ENCODE measurements at regions not wholly inside any gene's neighbourhood (a gene's known extent, or its start where the extent isn't known, plus 50 kb on each side); places are given as distances from the start of the nearest gene placed in this dataset.

DNA sequence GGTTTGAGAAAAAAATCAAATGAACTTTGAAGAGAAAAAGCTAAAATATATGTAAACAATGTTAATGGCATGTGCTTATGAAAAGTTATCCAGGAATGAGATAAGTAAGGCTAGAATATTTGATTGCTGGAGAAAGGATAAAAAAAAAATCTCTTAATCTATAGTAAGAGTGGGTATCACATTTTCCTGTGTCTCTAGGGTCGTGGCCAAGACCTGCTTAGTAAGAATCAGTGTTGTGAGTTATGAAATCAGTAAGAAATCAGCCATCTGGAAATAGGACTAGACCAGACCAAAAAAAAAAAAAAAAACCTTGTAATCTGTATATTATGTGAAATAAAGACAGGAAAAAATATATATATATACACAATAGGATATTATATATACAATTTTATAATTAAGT lies 1153.9 kb downstream of the CDH11 start:
- H3K27me3 ChIP-seq: no peaks in the 10 kb centered on the region
- no peaks in the 10 kb centered on the region for H3K9me3 ChIP-seq
- no peaks in the 10 kb centered on the region for H3K4me1 ChIP-seq
- no peak overlapping the region for H3K27ac ChIP-seq
- no peaks in the 10 kb centered on the region for H3K36me3 ChIP-seq
- intact Hi-C loops (cut with DNase I; ENCODE audit: low total_unique reads): no loop called here
- 7 to 29% (median 19%) methylated on average over 1 of the region's 1 CpG for WGBS, 5 donors
- no peak for DNase-seq
- TF ChIP-seq, protein P1, sequence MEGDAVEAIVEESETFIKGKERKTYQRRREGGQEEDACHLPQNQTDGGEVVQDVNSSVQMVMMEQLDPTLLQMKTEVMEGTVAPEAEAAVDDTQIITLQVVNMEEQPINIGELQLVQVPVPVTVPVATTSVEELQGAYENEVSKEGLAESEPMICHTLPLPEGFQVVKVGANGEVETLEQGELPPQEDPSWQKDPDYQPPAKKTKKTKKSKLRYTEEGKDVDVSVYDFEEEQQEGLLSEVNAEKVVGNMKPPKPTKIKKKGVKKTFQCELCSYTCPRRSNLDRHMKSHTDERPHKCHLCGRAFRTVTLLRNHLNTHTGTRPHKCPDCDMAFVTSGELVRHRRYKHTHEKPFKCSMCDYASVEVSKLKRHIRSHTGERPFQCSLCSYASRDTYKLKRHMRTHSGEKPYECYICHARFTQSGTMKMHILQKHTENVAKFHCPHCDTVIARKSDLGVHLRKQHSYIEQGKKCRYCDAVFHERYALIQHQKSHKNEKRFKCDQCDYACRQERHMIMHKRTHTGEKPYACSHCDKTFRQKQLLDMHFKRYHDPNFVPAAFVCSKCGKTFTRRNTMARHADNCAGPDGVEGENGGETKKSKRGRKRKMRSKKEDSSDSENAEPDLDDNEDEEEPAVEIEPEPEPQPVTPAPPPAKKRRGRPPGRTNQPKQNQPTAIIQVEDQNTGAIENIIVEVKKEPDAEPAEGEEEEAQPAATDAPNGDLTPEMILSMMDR (IDR thresholded peaks at IDR 0.05): no peak
- no peak for TF ChIP-seq POLR2AphosphoS5 (IDR thresholded peaks at IDR 0.05)
- no peak for TF ChIP-seq EP300 (IDR thresholded peaks at IDR 0.05)
- no peak for TF ChIP-seq POLR2A (IDR thresholded peaks at IDR 0.05)
- no peak overlapping the region for H3K4me3 ChIP-seq

GRCh38 chr16:63960321-63960720 lies 1161.5 kb downstream of the CDH11 start:
- Histone ChIP-seq H3K4me3 (no peak overlapping the region), H3K27me3 (no peaks in the 10 kb centered on the region), H3K27ac (no peak overlapping the region), H3K4me1 (no peaks in the 10 kb centered on the region), H3K9me3 (no peaks in the 10 kb centered on the region), H3K36me3 (no peaks in the 10 kb centered on the region)
- intact Hi-C loops (cut with DNase I; ENCODE audit: low total_unique reads): no loop called here
- no peak for DNase-seq
- TF ChIP-seq POLR2AphosphoS5 (IDR thresholded peaks at IDR 0.05) (no peak), POLR2A (IDR thresholded peaks at IDR 0.05) (no peak), EP300 (IDR thresholded peaks at IDR 0.05) (no peak)
- TF ChIP-seq, protein P1 (IDR thresholded peaks at IDR 0.05): no peak

DNA sequence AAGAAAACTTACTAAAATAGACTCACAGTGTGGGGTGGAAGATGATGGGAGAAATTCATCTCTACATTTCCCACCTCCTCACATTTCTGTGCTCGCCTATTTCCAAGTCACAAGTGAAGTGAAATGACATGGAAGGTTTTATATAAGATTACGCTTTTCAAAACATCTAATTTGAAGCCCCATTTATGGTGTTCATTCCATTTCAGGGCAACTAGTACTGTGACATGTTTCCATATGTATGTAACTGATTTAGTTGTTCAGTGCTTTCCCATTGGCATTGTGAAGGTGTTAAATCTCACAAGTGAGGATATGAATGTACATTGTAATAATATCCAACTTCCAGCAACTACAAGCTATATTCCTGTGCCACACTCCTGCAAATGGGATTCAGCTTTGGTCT lies 1174.8 kb downstream of the CDH11 start:
- intact Hi-C loops (cut with DNase I; ENCODE audit: low total_unique reads): no loop called here
- H3K36me3 ChIP-seq: no peaks in the 10 kb centered on the region
- no peaks in the 10 kb centered on the region for H3K27me3 ChIP-seq
- H3K4me1 ChIP-seq: no peaks in the 10 kb centered on the region
- no peak overlapping the region for H3K27ac ChIP-seq
- H3K4me3 ChIP-seq: no peak overlapping the region
- 86 to 90% (median 87%) methylated on average over 2 of the region's 2 CpGs for WGBS, 5 donors
- no peaks in the 10 kb centered on the region for H3K9me3 ChIP-seq
- no peak for TF ChIP-seq POLR2AphosphoS5 (IDR thresholded peaks at IDR 0.05)
- no peak for TF ChIP-seq EP300 (IDR thresholded peaks at IDR 0.05)
- TF ChIP-seq, protein P1 (IDR thresholded peaks at IDR 0.05): no peak
- TF ChIP-seq POLR2A (IDR thresholded peaks at IDR 0.05): no peak
- DNase-seq: no peak

- intact Hi-C loops (cut with DNase I; ENCODE audit: low total_unique reads): no loop called here
- Histone ChIP-seq H3K27ac (no peak overlapping the region), H3K27me3 (no peaks in the 10 kb centered on the region), H3K36me3 (no peaks in the 10 kb centered on the region), H3K4me3 (no peak overlapping the region), H3K9me3 (no peaks in the 10 kb centered on the region), H3K4me1 (no peaks in the 10 kb centered on the region)
- TF ChIP-seq POLR2A (IDR thresholded peaks at IDR 0.05): no peak
- peak in 1 of 2 donors; percentile 5 for DNase-seq
- WGBS, 5 donors: 51 to 72% (median 65%) methylated on average over 1 of the region's 1 CpG
These were observed 1176.1 kb downstream of the CDH11 start for GRCh38 chr16:63945806-63946205.

GRCh38 chr16:63943566-63943965 lies 1178.3 kb downstream of the CDH11 start:
- Histone ChIP-seq H3K9me3 (no peaks in the 10 kb centered on the region), H3K4me3 (no peak overlapping the region), H3K4me1 (no peaks in the 10 kb centered on the region), H3K27me3 (no peaks in the 10 kb centered on the region), H3K36me3 (no peaks in the 10 kb centered on the region), H3K27ac (no peak overlapping the region)
- 73 to 77% (median 74%) methylated on average over 6 of the region's 6 CpGs for WGBS, 5 donors
- DNase-seq: no peak
- intact Hi-C loops (cut with DNase I; ENCODE audit: low total_unique reads): no loop called here
- TF ChIP-seq EP300 (IDR thresholded peaks at IDR 0.05) (no peak), POLR2A (IDR thresholded peaks at IDR 0.05) (no peak), POLR2AphosphoS5 (IDR thresholded peaks at IDR 0.05) (no peak)
- TF ChIP-seq, protein P1 (IDR thresholded peaks at IDR 0.05): no peak

All from stomach (tissue), 8 donors.